ENCODE measurements at regions not wholly inside any gene's neighbourhood (a gene's known extent, or its start where the extent isn't known, plus 50 kb on each side); places are given as distances from the start of the nearest gene placed in this dataset.

- 92% methylated on average over 2 of the region's 3 CpGs for WGBS (ENCODE audit: insufficient coverage)
- Histone ChIP-seq H3K4me1 (ENCODE audit: control extremely low read depth in 1 of 4, control insufficient read depth in 4 of 4, insufficient read depth in 4 of 4, low read length in 3 of 4) (no peaks in the 10 kb centered on the region), H3K27ac (ENCODE audit: insufficient read depth in 1 of 2, low read depth in 1 of 2, low read length in 2 of 2, poor library complexity in 1 of 2, severe bottlenecking in 2 of 2) (no peak overlapping the region), H3K27me3 (replicated peaks in 2 of 5; ENCODE audit: control insufficient read depth in 4 of 5, insufficient read depth in 5 of 5, low read length in 4 of 5) (no peaks in the 10 kb centered on the region), H3K9me3 (ENCODE audit: control extremely low read depth in 1 of 5, control insufficient read depth in 4 of 5, insufficient read depth in 2 of 5, low read depth in 1 of 5, low read length in 4 of 5) (no peaks in the 10 kb centered on the region), H3K4me3 (ENCODE audit: control insufficient read depth in 1 of 7, extremely low read depth in 1 of 7, insufficient read depth in 4 of 7, low read depth in 2 of 7, low read length in 6 of 7) (no peak overlapping the region), H3K36me3 (ENCODE audit: control insufficient read depth in 4 of 4, insufficient read depth in 4 of 4, low read length in 3 of 4) (no peaks in the 10 kb centered on the region)
- CTCF ChIA-PET = interaction anchor here (0.9 kb wide), 1 partner anchor 34 kb away, joined by 3 read pairs; no protein-coding TSS in a partner anchor
- DNase-seq = no peak
- POLR2A ChIA-PET = no interaction called here
Observed at GRCh38 chr14:71175491-71175890, 268.2 kb downstream of the PCNX1 start.

- H3K9me3 ChIP-seq (ENCODE audit: control extremely low read depth in 1 of 5, control insufficient read depth in 4 of 5, insufficient read depth in 2 of 5, low read depth in 1 of 5, low read length in 4 of 5) = no peaks in the 10 kb centered on the region
- no peak overlapping the region for H3K27ac ChIP-seq (ENCODE audit: insufficient read depth in 1 of 2, low read depth in 1 of 2, low read length in 2 of 2, poor library complexity in 1 of 2, severe bottlenecking in 2 of 2)
- H3K4me3 ChIP-seq (ENCODE audit: control insufficient read depth in 1 of 7, extremely low read depth in 1 of 7, insufficient read depth in 4 of 7, low read depth in 2 of 7, low read length in 6 of 7) = no peak overlapping the region
- CTCF ChIA-PET = no interaction called here
- 90% methylated on average over 2 of the region's 5 CpGs for WGBS (ENCODE audit: insufficient coverage)
- POLR2A ChIA-PET = no interaction called here
- H3K4me1 ChIP-seq (ENCODE audit: control extremely low read depth in 1 of 4, control insufficient read depth in 4 of 4, insufficient read depth in 4 of 4, low read length in 3 of 4) = no peaks in the 10 kb centered on the region
- DNase-seq = no peak
- no peaks in the 10 kb centered on the region for H3K27me3 ChIP-seq (replicated peaks in 2 of 5; ENCODE audit: control insufficient read depth in 4 of 5, insufficient read depth in 5 of 5, low read length in 4 of 5)
- H3K36me3 ChIP-seq (ENCODE audit: control insufficient read depth in 4 of 4, insufficient read depth in 4 of 4, low read length in 3 of 4) = no peaks in the 10 kb centered on the region
Observed at GRCh38 chr14:71179066-71179465, 271.8 kb downstream of the PCNX1 start.

- H3K36me3 ChIP-seq (ENCODE audit: control insufficient read depth in 4 of 4, insufficient read depth in 4 of 4, low read length in 3 of 4) = no peaks in the 10 kb centered on the region
- no peak for DNase-seq
- no peaks in the 10 kb centered on the region for H3K27me3 ChIP-seq (replicated peaks in 2 of 5; ENCODE audit: control insufficient read depth in 4 of 5, insufficient read depth in 5 of 5, low read length in 4 of 5)
- no peak overlapping the region for H3K4me3 ChIP-seq (ENCODE audit: control insufficient read depth in 1 of 7, extremely low read depth in 1 of 7, insufficient read depth in 4 of 7, low read depth in 2 of 7, low read length in 6 of 7)
- no peaks in the 10 kb centered on the region for H3K9me3 ChIP-seq (ENCODE audit: control extremely low read depth in 1 of 5, control insufficient read depth in 4 of 5, insufficient read depth in 2 of 5, low read depth in 1 of 5, low read length in 4 of 5)
- ChIA-PET CTCF (no interaction called here), POLR2A (no interaction called here)
- 97% methylated on average over 3 of the region's 5 CpGs for WGBS (ENCODE audit: insufficient coverage)
- H3K27ac ChIP-seq (ENCODE audit: insufficient read depth in 1 of 2, low read depth in 1 of 2, low read length in 2 of 2, poor library complexity in 1 of 2, severe bottlenecking in 2 of 2) = no peak overlapping the region
- H3K4me1 ChIP-seq (ENCODE audit: control extremely low read depth in 1 of 4, control insufficient read depth in 4 of 4, insufficient read depth in 4 of 4, low read length in 3 of 4) = no peaks in the 10 kb centered on the region
Observed at GRCh38 chr14:71180397-71180796, 273.1 kb downstream of the PCNX1 start.

DNA sequence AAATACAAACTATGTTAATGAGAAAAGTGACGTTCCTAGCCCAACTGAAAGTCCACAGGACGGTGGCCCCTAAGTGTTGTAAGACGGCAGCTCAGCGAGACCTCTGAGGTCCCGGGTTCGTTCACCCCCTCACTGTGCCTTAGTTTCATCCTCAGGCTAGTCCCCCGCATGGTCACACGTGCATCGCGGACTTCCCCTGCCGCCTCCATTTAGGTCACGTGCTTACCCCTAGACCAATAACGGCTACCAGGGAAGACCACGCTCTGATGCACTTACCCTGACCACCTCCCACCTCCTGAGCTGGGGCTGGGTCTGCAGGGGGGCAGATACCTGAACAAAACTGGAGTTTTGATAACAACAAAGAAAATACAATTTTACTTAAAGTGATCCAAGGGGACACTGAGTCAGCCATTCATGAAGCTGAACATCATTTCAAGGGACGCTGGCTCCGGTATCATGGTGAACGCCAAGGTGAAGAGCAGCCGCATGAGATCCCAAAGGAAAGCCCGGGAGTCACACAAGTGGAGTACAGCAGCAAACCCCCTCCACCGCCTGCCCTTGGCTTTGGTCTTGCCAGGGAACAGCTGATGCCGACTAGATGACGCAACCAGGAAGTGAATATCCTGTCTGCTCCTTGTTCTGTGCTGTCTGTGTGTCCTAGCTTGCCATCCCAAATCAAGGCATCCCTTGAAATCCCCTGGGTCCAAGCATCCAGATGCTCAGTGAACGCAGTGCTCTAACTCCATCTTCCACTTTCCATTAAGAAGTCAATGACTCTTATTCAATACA is 274.1 kb downstream of the PCNX1 start:
- CTCF ChIA-PET = interaction anchor here (1.4 kb wide), 1 partner anchor 43 kb away, joined by 3 read pairs; no protein-coding TSS in a partner anchor
- DNase-seq = no peak
- WGBS (ENCODE audit: insufficient coverage) = 94% methylated on average over 22 of the region's 23 CpGs

DNA sequence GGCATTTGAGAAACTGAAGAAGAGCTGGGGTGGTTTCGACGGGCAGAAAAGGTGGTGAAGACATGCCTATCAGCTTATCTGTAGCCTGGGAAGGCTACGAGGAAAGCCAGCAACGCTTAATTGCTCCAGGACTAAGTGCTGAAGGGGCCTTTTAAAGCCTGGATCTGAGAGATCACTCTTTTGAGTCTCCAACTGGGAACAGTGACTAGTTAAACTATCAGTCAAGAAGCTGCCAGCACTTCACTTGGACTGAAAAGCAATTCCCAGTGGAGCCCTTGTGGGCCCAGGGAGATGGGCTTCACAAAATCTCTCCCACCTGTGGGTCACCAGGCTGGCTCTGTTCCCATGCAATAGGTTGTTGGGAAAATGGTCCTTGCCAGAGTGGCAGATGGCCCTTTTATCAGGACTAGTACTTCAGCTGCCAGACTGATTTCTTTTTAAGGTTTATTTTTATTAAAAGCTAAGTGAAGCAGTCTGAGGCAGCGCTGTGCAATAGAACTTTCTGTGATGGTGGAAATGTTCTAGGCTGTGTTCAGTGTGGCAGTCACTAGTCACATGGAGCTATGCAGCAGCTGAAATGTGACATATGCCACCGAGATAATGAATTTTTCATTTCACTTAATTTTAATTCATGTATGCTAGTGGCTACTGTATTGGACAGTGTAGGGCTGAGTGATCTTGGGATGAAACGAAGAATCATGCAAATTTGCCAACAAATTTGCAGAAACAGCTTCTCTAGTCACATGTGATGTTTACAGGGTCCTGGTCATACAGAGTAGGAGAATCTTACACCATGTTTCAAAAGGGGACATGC is 276.8 kb downstream of the PCNX1 start:
- Histone ChIP-seq H3K4me3 (ENCODE audit: control insufficient read depth in 1 of 7, extremely low read depth in 1 of 7, insufficient read depth in 4 of 7, low read depth in 2 of 7, low read length in 6 of 7) (no peak overlapping the region), H3K27ac (ENCODE audit: insufficient read depth in 1 of 2, low read depth in 1 of 2, low read length in 2 of 2, poor library complexity in 1 of 2, severe bottlenecking in 2 of 2) (no peak overlapping the region), H3K4me1 (ENCODE audit: control extremely low read depth in 1 of 4, control insufficient read depth in 4 of 4, insufficient read depth in 4 of 4, low read length in 3 of 4) (no peaks in the 10 kb centered on the region), H3K36me3 (ENCODE audit: control insufficient read depth in 4 of 4, insufficient read depth in 4 of 4, low read length in 3 of 4) (no peaks in the 10 kb centered on the region), H3K9me3 (ENCODE audit: control extremely low read depth in 1 of 5, control insufficient read depth in 4 of 5, insufficient read depth in 2 of 5, low read depth in 1 of 5, low read length in 4 of 5) (no peaks in the 10 kb centered on the region), H3K27me3 (replicated peaks in 2 of 5; ENCODE audit: control insufficient read depth in 4 of 5, insufficient read depth in 5 of 5, low read length in 4 of 5) (no peaks in the 10 kb centered on the region)
- WGBS (ENCODE audit: insufficient coverage) = 92% methylated on average over 6 of the region's 7 CpGs
- CTCF ChIA-PET = interaction anchor here (1.8 kb wide), 1 partner anchor 20 kb away, joined by 4 read pairs; no protein-coding TSS in a partner anchor
- no peak for DNase-seq
- POLR2A ChIA-PET = no interaction called here

More for the DNA sequence above, 274.1 kb downstream of the PCNX1 start:
- POLR2A ChIA-PET = no interaction called here
- Histone ChIP-seq H3K4me1 (ENCODE audit: control extremely low read depth in 1 of 4, control insufficient read depth in 4 of 4, insufficient read depth in 4 of 4, low read length in 3 of 4) (no peaks in the 10 kb centered on the region), H3K4me3 (ENCODE audit: control insufficient read depth in 1 of 7, extremely low read depth in 1 of 7, insufficient read depth in 4 of 7, low read depth in 2 of 7, low read length in 6 of 7) (no peak overlapping the region), H3K27ac (ENCODE audit: insufficient read depth in 1 of 2, low read depth in 1 of 2, low read length in 2 of 2, poor library complexity in 1 of 2, severe bottlenecking in 2 of 2) (no peak overlapping the region), H3K36me3 (ENCODE audit: control insufficient read depth in 4 of 4, insufficient read depth in 4 of 4, low read length in 3 of 4) (no peaks in the 10 kb centered on the region), H3K9me3 (ENCODE audit: control extremely low read depth in 1 of 5, control insufficient read depth in 4 of 5, insufficient read depth in 2 of 5, low read depth in 1 of 5, low read length in 4 of 5) (no peaks in the 10 kb centered on the region), H3K27me3 (replicated peaks in 2 of 5; ENCODE audit: control insufficient read depth in 4 of 5, insufficient read depth in 5 of 5, low read length in 4 of 5) (no peaks in the 10 kb centered on the region)

- H3K4me3 ChIP-seq (ENCODE audit: control insufficient read depth in 1 of 7, extremely low read depth in 1 of 7, insufficient read depth in 4 of 7, low read depth in 2 of 7, low read length in 6 of 7) = no peak overlapping the region
- ChIA-PET POLR2A (no interaction called here), CTCF (interaction anchor here (1.8 kb wide), 1 partner anchor 21 kb away, joined by 4 read pairs; no protein-coding TSS in a partner anchor)
- WGBS (ENCODE audit: insufficient coverage) = no CpG with 5 or more reads among the region's 2 CpGs
- H3K36me3 ChIP-seq (ENCODE audit: control insufficient read depth in 4 of 4, insufficient read depth in 4 of 4, low read length in 3 of 4) = no peaks in the 10 kb centered on the region
- no peak for DNase-seq
- H3K9me3 ChIP-seq (ENCODE audit: control extremely low read depth in 1 of 5, control insufficient read depth in 4 of 5, insufficient read depth in 2 of 5, low read depth in 1 of 5, low read length in 4 of 5) = peaks cover 0 to 3% (median 0%) of the 10 kb centered on the region in 5 experiments
- H3K27ac ChIP-seq (ENCODE audit: insufficient read depth in 1 of 2, low read depth in 1 of 2, low read length in 2 of 2, poor library complexity in 1 of 2, severe bottlenecking in 2 of 2) = no peak overlapping the region
- H3K4me1 ChIP-seq (ENCODE audit: control extremely low read depth in 1 of 4, control insufficient read depth in 4 of 4, insufficient read depth in 4 of 4, low read length in 3 of 4) = no peaks in the 10 kb centered on the region
- no peaks in the 10 kb centered on the region for H3K27me3 ChIP-seq (replicated peaks in 2 of 5; ENCODE audit: control insufficient read depth in 4 of 5, insufficient read depth in 5 of 5, low read length in 4 of 5)
Observed at GRCh38 chr14:71185637-71186036, 278.4 kb downstream of the PCNX1 start.
